K562 (cell line): ENCODE measurements at regions not wholly inside any gene's neighbourhood (a gene's known extent, or its start where the extent isn't known, plus 50 kb on each side); places are given as distances from the start of the nearest gene placed in this dataset.

ENCODE experiments used
- BCL6 ChIP-seq: fragments of 250-450 bp; sonication (Bioruptor Pico); IDR thresholded peaks from 2 replicates; pipeline ENCODE4 v1.4.0; 2020
- CBFA2T3 ChIP-seq: fragments of 450-650 bp; IDR thresholded peaks from 2 replicates; pipeline ENCODE4 v1.6.1; 2017
- CREB3L1 ChIP-seq: fragments of 450-650 bp; IDR thresholded peaks from 2 replicates; pipeline ENCODE4 v1.6.1; 2014; ENCODE audit warnings: low read depth, mild to moderate bottlenecking, moderate library complexity, borderline replicate concordance
- CREM ChIP-seq: IDR thresholded peaks from 2 replicates; pipeline ENCODE4 v1.6.1; 2014; ENCODE audit warnings: antibody characterized with exemption, low read depth
- DNMT1 ChIP-seq: fragments of 450-650 bp; IDR thresholded peaks from 2 replicates; pipeline ENCODE4 v1.6.1; 2016; ENCODE audit warnings: antibody characterized with exemption, mild to moderate bottlenecking
- HINFP ChIP-seq: fragments of 450-650 bp; conservative IDR thresholded peaks from 2 replicates; pipeline ENCODE4 v1.6.1; 2016; ENCODE audit warnings: missing genetic modification characterization, low read depth, mild to moderate bottlenecking, control low read depth, missing compliant biosample characterization
- IFI16 ChIP-seq: fragments of 250-450 bp; sonication (Bioruptor Pico); IDR thresholded peaks from 2 replicates; pipeline ENCODE4 v2.1.2; 2022; ENCODE audit warnings: mild to moderate bottlenecking, inconsistent platforms
- KDM4B ChIP-seq, 2 experiments: fragments of 450-650 bp in 1 of 2; sonication (generic) in 1 of 2; IDR thresholded peaks; 2 replicates each; pipeline ENCODE4 v1.6.1; 2016 to 2017; ENCODE audit warnings: borderline replicate concordance in 2 of 2, antibody characterized with exemption in 1 of 2, low read depth in 1 of 2, mild to moderate bottlenecking in 1 of 2
- MAFG ChIP-seq: fragments of 450-650 bp; conservative IDR thresholded peaks from 2 replicates; pipeline ENCODE4 v1.6.1; 2016; ENCODE audit warnings: missing genetic modification characterization, missing compliant biosample characterization
- MED1 ChIP-seq: sonication (generic); formaldehyde crosslinking; IDR thresholded peaks from 2 replicates; pipeline ENCODE4 v1.8.1; 2023; ENCODE audit warnings: missing genetic modification reagents, borderline replicate concordance
- NFIC ChIP-seq: fragments of 450-650 bp; IDR thresholded peaks from 2 replicates; pipeline ENCODE4 v1.6.1; 2017; ENCODE audit warnings: mild to moderate bottlenecking, inconsistent platforms
- NONO ChIP-seq, 2 experiments: fragments of 200-400 bp in 1 of 2; fragments of 450-650 bp in 1 of 2; formaldehyde crosslinking in 1 of 2; IDR thresholded peaks; 2 replicates each; pipeline ENCODE4 v1.6.1; 2017; ENCODE audit warnings: low read depth in 2 of 2, mild to moderate bottlenecking in 2 of 2, moderate library complexity in 2 of 2, low read length in 1 of 2
- PTBP1 ChIP-seq: fragments of 200-400 bp; formaldehyde crosslinking; IDR thresholded peaks from 2 replicates; pipeline ENCODE4 v1.6.1; 2017; ENCODE audit warnings: low read depth, low read length
- SMARCA5 ChIP-seq: fragments of 450-650 bp; IDR thresholded peaks from 2 replicates; pipeline ENCODE4 v1.6.1; 2016
- TEAD2 ChIP-seq: fragments of 450-650 bp; IDR thresholded peaks from 2 replicates; pipeline ENCODE4 v1.6.1; 2016; ENCODE audit warnings: missing genetic modification characterization, control low read depth, missing compliant biosample characterization
- TOE1 ChIP-seq, 2 experiments: fragments of 450-650 bp in 1 of 2; sonication (generic) in 1 of 2; formaldehyde crosslinking in 1 of 2; IDR thresholded peaks; 2 replicates each; pipeline versions ENCODE4 v1.7.1 to v1.8.0; 2016 to 2022; ENCODE audit warnings: borderline replicate concordance in 2 of 2, mild to moderate bottlenecking in 2 of 2, antibody characterized with exemption in 1 of 2, inconsistent platforms in 1 of 2, low read depth in 1 of 2, missing genetic modification reagents in 1 of 2, moderate library complexity in 1 of 2
- ZBTB43 ChIP-seq: sonication (generic); formaldehyde crosslinking; IDR thresholded peaks from 2 replicates; pipeline ENCODE4 v1.8.0; 2023; ENCODE audit warnings: mild to moderate bottlenecking, missing genetic modification reagents
- ZC3H11A ChIP-seq: IDR thresholded peaks from 2 replicates; pipeline ENCODE4 v1.6.1; 2012; ENCODE audit warnings: low read depth, low read length, improper control_type of control experiment
- ZNF212 ChIP-seq: fragments of 450-650 bp; formaldehyde crosslinking; IDR thresholded peaks from 2 replicates; pipeline ENCODE4 v1.4.0; 2020; ENCODE audit warnings: mild to moderate bottlenecking
- ZNF277 ChIP-seq: fragments of 250-450 bp; sonication (Bioruptor Pico); IDR thresholded peaks from 2 replicates; pipeline ENCODE4 v1.8.0; 2022; ENCODE audit warnings: inconsistent platforms, mild to moderate bottlenecking, moderate library complexity, borderline replicate concordance
- ZNF551 ChIP-seq: fragments of 250-450 bp; sonication (Bioruptor Pico); IDR thresholded peaks from 2 replicates; pipeline ENCODE4 v1.5.0; 2021; ENCODE audit warnings: mild to moderate bottlenecking, moderate library complexity

- TF ChIP-seq KDM4B (IDR thresholded peaks at IDR 0.05; ENCODE audit: borderline replicate concordance in 2 of 2, low read depth in 1 of 2): no peak
- TF ChIP-seq TOE1 (IDR thresholded peaks at IDR 0.05; ENCODE audit: borderline replicate concordance): no peak
- no peak for TF ChIP-seq TOE1 (CRISPR knock-in tag; IDR thresholded peaks at IDR 0.05; ENCODE audit: borderline replicate concordance, low read depth)
- no peak for TF ChIP-seq NONO (IDR thresholded peaks at IDR 0.05; ENCODE audit: low read depth in 2 of 2, low read length in 1 of 2)
- TF ChIP-seq TEAD2 (tag): no peak
- no peak for TF ChIP-seq NFIC
- TF ChIP-seq SMARCA5: 0 out of 2 replicates have a peak, but pooled peaks have one; percentile 17
- TF ChIP-seq CBFA2T3: no peak
- TF ChIP-seq ZNF277 (CRISPR knock-in tag): no peak
- TF ChIP-seq MED1: no peak
- no peak for TF ChIP-seq ZNF551 (CRISPR knock-in tag)
- TF ChIP-seq MAFG (tag): peak; percentile 99
- no peak for TF ChIP-seq DNMT1
- TF ChIP-seq ZC3H11A: no peak
- no peak for TF ChIP-seq BCL6
- TF ChIP-seq IFI16 (CRISPR knock-in tag): no peak
- TF ChIP-seq ZBTB43: no peak
- no peak for TF ChIP-seq CREB3L1
- TF ChIP-seq PTBP1: no peak
- TF ChIP-seq ZNF212: no peak
- no peak for TF ChIP-seq CREM
- TF ChIP-seq HINFP (tag): 0 out of 2 replicates have a peak, but pooled peaks have one; percentile 64
Measured at GRCh38 chr2:171244466-171244969, 83.8 kb upstream of the TLK1 start (continued).
